GM06990 (cell line): ENCODE measurements at regions not wholly inside any gene's neighbourhood (a gene's known extent, or its start where the extent isn't known, plus 50 kb on each side); places are given as distances from the start of the nearest gene placed in this dataset.
"Not testable (repeated sequence)": the region's sequence is repeated elsewhere in the genome, so short reads cannot be mapped to it uniquely, and the experiment has no call there.

Source experiments
- DNase-seq: peaks from one replicate; pipeline ENCODE4 v3.0.0-alpha.2; 2011; ENCODE audit not compliant: insufficient read length; ENCODE audit errors: extremely low read depth
- H3K27me3 ChIP-seq: replicated peaks from 2 replicates; pipeline ENCODE4 v1.6.0; 2011; ENCODE audit warnings: low read length; ENCODE audit not compliant: control insufficient read depth, insufficient read depth
- H3K36me3 ChIP-seq: 2 replicates; pipeline ENCODE4 v1.5.1; 2011; ENCODE audit warnings: low read length; ENCODE audit not compliant: control insufficient read depth, insufficient read depth
- H3K4me3 ChIP-seq: replicated peaks from 2 replicates; pipeline ENCODE4 v1.5.1; 2011; ENCODE audit warnings: low read depth, mild to moderate bottlenecking, control low read depth, low read length
- CTCF ChIP-seq: IDR thresholded peaks from 2 replicates; pipeline ENCODE4 v1.5.1; 2011; ENCODE audit warnings: low read length, control low read depth, mild to moderate bottlenecking, inconsistent platforms; ENCODE audit not compliant: insufficient read depth, poor library complexity, severe bottlenecking

GRCh38 chrX:7638078-7638710, 204.8 kb upstream of the VCX start:
- Histone ChIP-seq H3K27me3 (no peaks in the 10 kb centered on the region), H3K4me3 (no peak overlapping the region), H3K36me3 (no peaks in the 10 kb centered on the region)
- DNase-seq = no peak
- no peak for TF ChIP-seq CTCF

- DNase-seq = no peak
- no peak for TF ChIP-seq CTCF
- no peaks in the 10 kb centered on the region for H3K27me3 ChIP-seq
- H3K36me3 ChIP-seq = no peaks in the 10 kb centered on the region
- H3K4me3 ChIP-seq = no peak overlapping the region
Measured at GRCh38 chrX:7637066-7637465, 205.9 kb upstream of the VCX start.

- TF ChIP-seq CTCF = no peak
- H3K27me3 ChIP-seq = no peaks in the 10 kb centered on the region
- H3K4me3 ChIP-seq = no peak overlapping the region
- H3K36me3 ChIP-seq = no peaks in the 10 kb centered on the region
- no peak for DNase-seq
Measured at GRCh38 chrX:7635604-7636003, 207.4 kb upstream of the VCX start.

- TF ChIP-seq CTCF = no peak
- no peak for DNase-seq
- no peaks in the 10 kb centered on the region for H3K27me3 ChIP-seq
- no peak overlapping the region for H3K4me3 ChIP-seq
- H3K36me3 ChIP-seq = no peaks in the 10 kb centered on the region
Measured at GRCh38 chrX:7620560-7620959, 222.4 kb upstream of the VCX start.

GRCh38 chrX:7617994-7618393, 225.0 kb upstream of the VCX start:
- H3K36me3 ChIP-seq = no peaks in the 10 kb centered on the region
- no peak for TF ChIP-seq CTCF
- H3K27me3 ChIP-seq = no peaks in the 10 kb centered on the region
- no peak for DNase-seq
- H3K4me3 ChIP-seq = no peak overlapping the region

- no peak for TF ChIP-seq CTCF
- no peak overlapping the region for H3K4me3 ChIP-seq
- H3K27me3 ChIP-seq = no peaks in the 10 kb centered on the region
- no peaks in the 10 kb centered on the region for H3K36me3 ChIP-seq
- no peak for DNase-seq
Measured at GRCh38 chrX:7614616-7615015, 228.4 kb upstream of the VCX start.

- not testable (repeated sequence) for H3K4me3 ChIP-seq, H3K27me3 ChIP-seq, DNase-seq, H3K36me3 ChIP-seq
Measured at GRCh38 chrX:7608625-7609024, 234.3 kb upstream of the VCX start.
